SJSA1 (cell line): ENCODE measurements at regions not wholly inside any gene's neighbourhood (a gene's known extent, or its start where the extent isn't known, plus 50 kb on each side); places are given as distances from the start of the nearest gene placed in this dataset.
A peak's percentile ranks its signal among the peaks of the same experiment; 100 is the strongest.

Experiments used
- DNase-seq, 2 experiments: peaks; one replicate each; pipeline ENCODE4 v3.0.0-alpha.2; 2015 to 2020; ENCODE audit warnings: low spot score in 2 of 2, low read depth in 1 of 2
- H3K27ac ChIP-seq: fragments of 250-450 bp; sonication (Bioruptor Pico); 2 replicates; pipeline ENCODE4 v1.5.1; 2020; ENCODE audit warnings: mild to moderate bottlenecking, moderate library complexity
- H3K27me3 ChIP-seq: fragments of 250-450 bp; sonication (Bioruptor Pico); replicated peaks from 2 replicates; pipeline ENCODE4 v1.5.1; 2020; ENCODE audit warnings: mild to moderate bottlenecking, moderate library complexity
- H3K36me3 ChIP-seq: fragments of 250-450 bp; sonication (Bioruptor Pico); 2 replicates; pipeline ENCODE4 v1.5.1; 2020; ENCODE audit warnings: mild to moderate bottlenecking
- H3K4me1 ChIP-seq: fragments of 250-450 bp; sonication (Bioruptor Pico); replicated peaks from 2 replicates; pipeline ENCODE4 v1.6.1; 2021; ENCODE audit warnings: mild to moderate bottlenecking
- H3K4me3 ChIP-seq: fragments of 250-450 bp; sonication (Bioruptor Pico); 2 replicates; pipeline ENCODE4 v1.5.1; 2020; ENCODE audit warnings: mild to moderate bottlenecking
- H3K9me3 ChIP-seq: fragments of 250-450 bp; sonication (Bioruptor Pico); replicated peaks from 2 replicates; pipeline ENCODE4 v1.5.1; 2020; ENCODE audit warnings: mild to moderate bottlenecking

GRCh38 chr2:173590276-173590861 is 235.7 kb downstream of the CDCA7 start:
- Histone ChIP-seq H3K27me3 (no peaks in the 10 kb centered on the region), H3K9me3 (peaks cover 10% of the 10 kb centered on the region), H3K4me1 (peaks cover 23% of the 10 kb centered on the region), H3K4me3 (no peak overlapping the region), H3K27ac (0 out of 2 replicates have a peak overlapping the region, but pooled peaks have one; percentile 21), H3K36me3 (no peaks in the 10 kb centered on the region)
- peak; percentile 92 to 94 for DNase-seq

DNA sequence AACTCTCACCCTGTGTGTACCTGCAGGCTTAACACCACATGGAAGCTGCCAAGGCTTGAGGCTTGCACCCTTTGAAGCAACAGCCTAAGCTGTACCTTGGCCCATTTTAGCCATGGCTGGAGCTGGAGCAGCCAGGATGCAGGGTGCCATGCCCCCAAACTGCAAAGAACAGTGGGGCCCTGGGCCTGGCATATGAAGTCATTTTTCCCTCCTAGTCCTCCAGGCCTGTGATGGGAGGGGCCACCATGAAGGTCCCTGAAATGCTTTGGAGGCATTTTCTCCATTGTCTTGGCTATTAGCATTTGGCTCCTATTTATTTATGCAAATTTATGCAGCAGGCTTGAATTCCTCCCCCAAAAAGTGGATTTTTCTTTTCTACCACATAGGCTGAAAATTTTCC is 238.4 kb downstream of the CDCA7 start:
- Histone ChIP-seq H3K27me3 (no peaks in the 10 kb centered on the region), H3K4me3 (no peak overlapping the region), H3K4me1 (peaks cover 23% of the 10 kb centered on the region), H3K36me3 (no peaks in the 10 kb centered on the region), H3K27ac (no peak overlapping the region), H3K9me3 (peaks cover 10% of the 10 kb centered on the region)
- no peak for DNase-seq

- H3K4me3 ChIP-seq, result no peak overlapping the region
- H3K27ac ChIP-seq, result no peak overlapping the region
- peaks cover 9% of the 10 kb centered on the region for H3K9me3 ChIP-seq
- DNase-seq, result no peak
- H3K4me1 ChIP-seq, result no peaks in the 10 kb centered on the region
- H3K27me3 ChIP-seq, result no peaks in the 10 kb centered on the region
- H3K36me3 ChIP-seq, result no peaks in the 10 kb centered on the region
These were observed 241.6 kb downstream of the CDCA7 start for GRCh38 chr2:173596244-173596643.

DNA sequence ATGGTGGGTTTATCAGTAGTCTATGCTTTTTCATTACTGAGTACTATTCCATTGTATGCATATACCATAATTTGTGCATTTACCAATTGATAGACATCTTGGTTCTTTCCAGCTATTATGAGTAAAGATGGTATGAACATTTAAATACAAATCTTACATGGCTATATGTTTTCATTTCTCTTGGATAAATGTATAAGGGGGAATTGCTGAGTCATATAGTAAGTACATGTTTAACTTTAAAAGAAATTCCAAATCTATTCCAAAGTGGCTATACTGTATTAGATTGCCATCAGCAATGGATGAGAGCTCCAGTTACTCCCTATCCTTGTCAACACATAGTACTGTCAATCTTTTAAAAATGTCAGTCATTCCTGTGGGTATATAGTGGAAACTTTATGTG is 243.9 kb downstream of the CDCA7 start:
- Histone ChIP-seq H3K4me3 (no peak overlapping the region), H3K9me3 (no peaks in the 10 kb centered on the region), H3K36me3 (no peaks in the 10 kb centered on the region), H3K27me3 (no peaks in the 10 kb centered on the region), H3K27ac (no peak overlapping the region), H3K4me1 (no peaks in the 10 kb centered on the region)
- no peak for DNase-seq

DNA sequence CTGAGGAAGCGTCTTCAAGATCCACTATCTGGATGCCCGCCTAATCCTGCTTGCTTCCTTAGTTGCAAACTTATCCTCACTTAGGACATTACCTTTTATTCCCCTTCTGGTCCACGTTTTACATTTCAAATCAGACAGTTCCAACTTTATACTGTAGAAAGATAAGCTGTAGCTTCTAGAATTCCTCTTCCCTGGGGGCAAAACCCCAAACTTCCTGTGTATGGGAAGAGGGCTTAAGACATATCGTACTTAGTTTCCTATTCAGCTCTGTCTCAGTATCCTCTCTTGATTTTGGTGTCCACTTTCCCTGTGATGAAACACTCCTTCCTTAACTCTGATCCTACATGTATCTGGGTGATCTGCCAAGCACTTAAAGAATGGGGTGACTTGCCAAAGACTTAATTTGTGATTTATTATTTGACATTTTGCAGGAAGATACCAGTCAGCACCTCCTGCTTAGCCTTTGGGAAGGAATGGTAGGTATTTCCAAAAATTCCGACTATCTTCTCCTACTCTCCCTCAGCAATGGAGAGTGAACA is 245.2 kb downstream of the CDCA7 start:
- no peaks in the 10 kb centered on the region for H3K36me3 ChIP-seq
- H3K9me3 ChIP-seq, result no peaks in the 10 kb centered on the region
- no peak for DNase-seq
- no peaks in the 10 kb centered on the region for H3K27me3 ChIP-seq
- no peak overlapping the region for H3K27ac ChIP-seq
- H3K4me3 ChIP-seq, result no peak overlapping the region
- H3K4me1 ChIP-seq, result no peaks in the 10 kb centered on the region

DNA sequence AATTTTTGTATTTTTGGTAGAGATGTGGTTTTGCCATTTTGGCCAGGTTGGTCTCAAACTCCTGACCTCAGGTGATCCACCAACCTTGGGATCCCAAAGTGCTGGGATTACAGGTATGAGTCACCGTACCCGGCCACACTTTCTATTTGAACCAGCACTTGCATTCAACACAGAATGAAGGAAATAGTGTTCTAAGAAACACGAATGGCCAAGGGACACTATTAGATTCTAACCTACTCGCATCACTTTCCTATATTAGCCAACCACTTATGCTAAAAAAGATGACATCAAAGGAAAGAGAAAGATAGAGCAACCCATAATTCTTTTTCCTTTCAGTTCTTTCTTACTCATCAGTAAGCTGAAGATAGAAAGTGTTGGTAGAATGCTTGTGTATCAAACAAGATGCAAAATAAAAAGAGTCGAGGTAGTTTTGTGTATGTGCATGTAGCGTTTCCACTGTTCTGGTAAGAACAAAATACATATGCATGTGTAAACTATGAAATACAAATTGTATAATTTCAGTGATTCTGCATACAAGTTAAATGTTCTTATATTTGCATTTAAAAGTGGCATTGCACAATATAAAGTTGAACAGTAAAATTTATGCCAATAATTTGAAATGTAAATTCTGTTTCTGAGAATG is 247.6 kb downstream of the CDCA7 start:
- Histone ChIP-seq H3K36me3 (no peaks in the 10 kb centered on the region), H3K4me3 (no peak overlapping the region), H3K27me3 (no peaks in the 10 kb centered on the region), H3K27ac (no peak overlapping the region), H3K4me1 (peaks cover 6% of the 10 kb centered on the region), H3K9me3 (no peaks in the 10 kb centered on the region)
- DNase-seq, result no peak

DNA sequence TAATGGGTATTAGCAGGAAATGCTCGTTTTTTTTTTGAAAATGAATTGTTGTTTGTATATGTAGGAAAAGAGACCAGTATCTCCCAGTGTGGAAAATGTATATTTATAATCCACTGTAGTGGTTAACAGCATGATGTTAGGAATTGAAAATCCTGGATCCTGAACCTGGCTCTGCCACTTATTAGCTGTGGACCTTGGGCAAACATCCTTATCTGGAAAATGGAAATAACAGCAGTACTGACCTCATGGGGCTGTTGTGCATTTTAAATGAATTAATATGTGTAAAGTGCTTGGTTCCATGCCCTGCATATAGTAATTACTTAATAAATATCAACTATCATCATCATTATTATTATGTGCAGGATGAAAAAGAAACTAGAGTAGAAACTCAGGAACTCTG is 251.3 kb downstream of the CDCA7 start:
- no peaks in the 10 kb centered on the region for H3K9me3 ChIP-seq
- H3K4me1 ChIP-seq, result peaks cover 10% of the 10 kb centered on the region
- no peaks in the 10 kb centered on the region for H3K27me3 ChIP-seq
- no peak overlapping the region for H3K4me3 ChIP-seq
- H3K27ac ChIP-seq, result no peak overlapping the region
- DNase-seq, result no peak
- H3K36me3 ChIP-seq, result no peaks in the 10 kb centered on the region

DNA sequence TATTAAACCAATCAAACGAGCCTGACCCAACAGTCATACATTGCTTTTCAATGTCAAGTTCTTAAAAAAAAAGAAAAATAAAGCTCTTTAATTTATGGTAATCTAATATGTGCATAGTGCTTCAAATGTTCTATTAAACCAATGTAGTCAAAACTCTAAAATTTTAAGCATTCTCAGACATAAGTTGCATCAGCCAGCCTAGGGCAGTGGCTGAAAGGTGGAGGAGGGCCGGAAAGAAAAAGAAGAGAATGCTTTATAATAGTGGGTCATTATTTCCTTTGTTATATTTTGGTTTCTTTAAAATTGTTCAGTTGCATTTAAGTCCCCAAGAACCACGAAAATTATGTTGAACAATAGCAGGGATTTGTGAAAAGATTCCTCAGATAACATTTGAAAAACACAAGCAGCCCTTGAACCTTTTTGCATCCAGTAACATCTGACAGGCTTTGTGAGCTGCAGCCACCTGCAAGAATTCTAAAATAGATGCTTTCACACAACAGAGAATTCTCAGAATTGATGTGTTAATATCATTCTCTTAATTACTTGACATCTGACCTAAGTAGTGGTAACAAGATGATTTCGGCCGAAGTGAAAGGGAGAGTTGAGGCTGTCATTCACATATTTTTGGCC is 252.1 kb downstream of the CDCA7 start:
- Histone ChIP-seq H3K4me1 (peaks cover 10% of the 10 kb centered on the region), H3K9me3 (no peaks in the 10 kb centered on the region), H3K4me3 (no peak overlapping the region), H3K27me3 (no peaks in the 10 kb centered on the region), H3K36me3 (no peaks in the 10 kb centered on the region), H3K27ac (no peak overlapping the region)
- DNase-seq, result no peak

DNA sequence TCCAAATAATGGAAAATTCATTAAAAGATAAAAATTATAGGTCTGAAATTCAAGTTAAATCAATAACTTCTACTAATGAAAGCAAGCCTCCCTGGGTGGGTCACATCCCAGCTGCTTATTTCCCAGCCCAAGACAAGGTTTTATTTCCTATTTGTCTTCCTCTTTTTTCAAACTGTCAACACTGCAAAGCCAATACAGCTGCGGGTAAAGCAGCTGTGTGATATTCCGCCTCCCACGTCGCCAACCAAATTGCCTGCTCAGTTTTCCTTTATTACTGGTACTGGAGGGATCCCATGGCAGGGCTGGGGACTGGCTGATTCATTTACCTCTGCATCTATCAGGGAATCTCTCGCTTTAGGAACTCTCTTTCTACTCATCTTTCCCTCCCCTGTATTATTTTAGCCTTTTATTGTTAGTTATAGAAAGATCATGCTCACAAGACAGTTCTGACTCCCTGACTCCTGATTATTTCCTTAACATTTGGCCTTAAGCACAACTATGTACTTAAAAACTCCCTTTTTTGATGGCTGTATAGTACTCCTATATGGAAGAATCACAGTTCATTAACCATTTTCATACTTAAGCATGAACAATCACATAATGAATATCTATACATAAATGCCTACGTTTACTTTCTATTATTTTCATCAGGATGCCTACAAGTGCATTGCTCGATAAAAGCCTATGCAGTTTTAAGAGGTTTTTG is 253.1 kb downstream of the CDCA7 start:
- Histone ChIP-seq H3K27me3 (no peaks in the 10 kb centered on the region), H3K4me3 (no peak overlapping the region), H3K9me3 (no peaks in the 10 kb centered on the region), H3K4me1 (peaks cover 10% of the 10 kb centered on the region), H3K27ac (no peak overlapping the region), H3K36me3 (no peaks in the 10 kb centered on the region)
- peak in 1 of 2 experiments; percentile 48 for DNase-seq

DNA sequence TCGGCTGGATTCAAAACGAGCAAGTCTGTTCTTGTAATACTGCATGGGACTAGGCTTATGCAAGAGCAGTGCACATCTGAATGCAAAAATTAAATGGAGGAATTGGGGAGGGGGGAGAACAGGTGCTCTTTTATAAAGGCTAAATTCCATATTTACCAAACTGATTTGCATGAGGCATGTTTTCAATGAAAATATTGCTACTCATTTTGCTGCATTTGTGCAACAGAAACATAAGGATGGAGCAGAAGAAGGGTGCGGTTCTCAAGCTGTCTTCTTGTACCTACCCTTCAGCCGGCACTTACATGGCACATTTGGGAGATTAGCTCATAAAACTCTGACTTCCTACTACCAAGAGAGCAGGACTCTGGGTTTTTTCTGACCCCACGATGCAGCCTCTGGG is 256.4 kb downstream of the CDCA7 start:
- Histone ChIP-seq H3K36me3 (no peaks in the 10 kb centered on the region), H3K27me3 (no peaks in the 10 kb centered on the region), H3K4me1 (peaks cover 10% of the 10 kb centered on the region), H3K27ac (no peak overlapping the region), H3K9me3 (no peaks in the 10 kb centered on the region), H3K4me3 (no peak overlapping the region)
- DNase-seq, result no peak

DNA sequence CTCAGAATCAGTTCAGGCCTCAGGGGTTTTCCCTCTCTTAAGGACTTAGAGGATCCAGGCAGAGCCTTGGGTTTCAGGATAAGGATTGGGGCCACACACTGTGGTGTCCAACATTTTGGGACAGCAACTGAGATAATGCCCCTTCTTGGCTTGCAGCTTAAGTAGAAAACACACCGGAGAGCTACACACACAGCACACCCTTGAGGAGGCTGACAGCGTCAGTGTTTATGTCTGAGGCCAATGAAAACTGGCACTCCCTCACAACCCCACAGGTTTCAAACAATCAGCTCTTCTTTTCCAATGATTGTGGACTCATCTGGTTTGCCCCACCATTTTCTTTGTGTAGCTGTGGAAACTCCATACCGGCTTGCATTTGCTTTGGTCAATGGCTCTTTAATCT is 257.7 kb downstream of the CDCA7 start:
- Histone ChIP-seq H3K36me3 (no peaks in the 10 kb centered on the region), H3K9me3 (no peaks in the 10 kb centered on the region), H3K4me1 (0 out of 2 replicates have a peak, but pooled peaks cover 4% of the 10 kb centered on the region), H3K27ac (no peak overlapping the region), H3K27me3 (no peaks in the 10 kb centered on the region), H3K4me3 (no peak overlapping the region)
- no peak for DNase-seq

DNA sequence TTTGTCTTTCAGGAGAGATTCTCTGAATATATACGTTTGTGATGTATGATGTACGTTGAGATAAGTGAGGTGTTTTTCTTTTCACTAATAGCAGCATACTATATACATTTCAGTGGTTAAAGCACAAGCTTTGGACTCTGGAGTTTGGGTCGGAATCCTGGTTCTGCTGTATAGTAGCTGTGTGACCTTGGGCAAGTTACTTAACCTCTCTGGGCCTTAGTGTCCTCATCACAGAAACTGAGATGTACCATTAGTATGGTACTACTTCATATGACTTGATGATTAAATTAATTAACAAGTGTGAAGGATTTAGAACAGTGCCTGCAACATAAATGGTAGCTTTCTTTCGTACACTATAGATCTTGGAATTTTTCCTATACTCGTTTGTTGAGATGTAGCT is 258.7 kb downstream of the CDCA7 start:
- no peaks in the 10 kb centered on the region for H3K4me1 ChIP-seq
- no peaks in the 10 kb centered on the region for H3K27me3 ChIP-seq
- no peak overlapping the region for H3K27ac ChIP-seq

GRCh38 chr2:173614265-173614930 is 259.7 kb downstream of the CDCA7 start:
- H3K27me3 ChIP-seq, result no peaks in the 10 kb centered on the region
- no peak overlapping the region for H3K27ac ChIP-seq
- no peaks in the 10 kb centered on the region for H3K9me3 ChIP-seq
- H3K36me3 ChIP-seq, result no peaks in the 10 kb centered on the region
- no peaks in the 10 kb centered on the region for H3K4me1 ChIP-seq
- no peak overlapping the region for H3K4me3 ChIP-seq
- DNase-seq, result no peak

More for the DNA sequence above, 258.7 kb downstream of the CDCA7 start:
- no peaks in the 10 kb centered on the region for H3K9me3 ChIP-seq
- DNase-seq, result no peak
- H3K4me3 ChIP-seq, result no peak overlapping the region
- no peaks in the 10 kb centered on the region for H3K36me3 ChIP-seq
